HPDE6-E6E7 (cell line): ENCODE measurements at regions not wholly inside any gene's neighbourhood (a gene's known extent, or its start where the extent isn't known, plus 50 kb on each side); places are given as distances from the start of the nearest gene placed in this dataset.
A peak's percentile ranks its signal among the peaks of the same experiment; 100 is the strongest.

ENCODE experiments used
- DNase-seq: peaks from one replicate; pipeline ENCODE4 v3.0.0; 2011; ENCODE audit warnings: missing footprints; ENCODE audit errors: extremely low spot score

- no peak for DNase-seq
These were observed 391.0 kb downstream of the ZIC4 start for GRCh38 chr3:147015334-147015733.

GRCh38 chr3:147008886-147009285 lies 397.5 kb downstream of the ZIC4 start:
- no peak for DNase-seq

DNA sequence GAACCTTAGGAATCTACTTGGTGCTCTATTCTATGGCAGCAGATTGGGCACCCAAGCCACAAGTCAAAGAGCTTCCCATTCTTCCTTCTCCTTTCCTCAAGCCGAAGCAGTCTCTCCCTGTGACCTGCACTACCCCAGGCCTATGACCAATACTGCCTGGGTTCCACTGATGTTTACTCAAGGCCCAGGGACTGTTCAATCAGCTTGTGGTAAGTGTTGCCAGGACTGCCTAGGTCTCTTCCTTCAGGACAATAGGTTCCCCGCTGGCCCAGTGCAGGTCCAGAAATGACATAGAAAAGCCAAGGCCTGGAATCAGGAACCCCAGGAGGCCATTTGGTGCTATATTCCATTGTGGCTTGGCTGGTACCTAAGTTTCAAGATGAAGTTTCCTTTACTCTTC lies 397.9 kb downstream of the ZIC4 start:
- no peak for DNase-seq

GRCh38 chr3:147007736-147008245 lies 398.6 kb downstream of the ZIC4 start:
- no peak for DNase-seq

GRCh38 chr3:147002721-147003120 lies 397.6 kb upstream of the PLSCR5 start:
- DNase-seq: no peak

GRCh38 chr3:147000274-147000673 lies 395.1 kb upstream of the PLSCR5 start:
- DNase-seq: no peak

GRCh38 chr3:146991907-146992306 lies 386.8 kb upstream of the PLSCR5 start:
- no peak for DNase-seq

DNA sequence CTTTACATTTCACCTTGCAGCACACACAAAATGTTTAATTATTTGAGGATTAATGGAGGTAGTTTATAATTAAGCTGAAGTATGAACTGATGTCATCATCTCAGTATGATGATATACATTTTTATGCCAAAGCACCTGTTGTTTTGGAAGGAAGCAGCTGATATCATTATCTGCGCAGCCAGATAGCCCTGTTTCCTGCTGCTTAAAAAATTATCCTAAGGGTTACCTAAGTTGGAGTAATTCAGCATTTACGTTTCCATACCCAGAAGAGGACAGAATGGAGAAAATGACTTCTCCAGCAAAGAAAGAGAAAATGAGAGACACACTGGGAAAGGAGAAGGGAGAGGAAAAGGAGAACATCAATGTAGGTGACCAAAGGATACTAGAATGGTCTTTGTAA lies 370.3 kb upstream of the PLSCR5 start:
- no peak for DNase-seq

GRCh38 chr3:146975032-146975431 lies 369.9 kb upstream of the PLSCR5 start:
- DNase-seq: no peak

- no peak for DNase-seq
These were observed 368.9 kb upstream of the PLSCR5 start for GRCh38 chr3:146974001-146974400.

DNA sequence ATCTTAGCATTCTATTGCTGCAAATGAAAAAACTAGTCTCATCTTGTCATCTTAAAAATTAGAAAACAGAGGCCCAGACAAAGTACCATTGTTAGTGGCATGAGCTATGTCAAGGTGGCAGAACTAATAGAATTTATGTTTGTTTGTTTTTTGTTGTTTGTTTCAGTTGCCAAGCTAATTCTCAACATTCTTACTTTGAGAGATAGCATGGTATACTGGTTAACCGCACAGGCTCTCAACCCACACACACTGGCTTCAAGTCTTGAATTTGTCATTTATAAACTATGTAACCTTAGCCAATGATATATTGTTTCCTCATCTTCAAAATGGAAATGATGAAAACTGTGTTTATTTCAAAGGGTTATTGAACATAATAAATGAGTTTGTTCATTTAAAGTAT lies 367.6 kb upstream of the PLSCR5 start:
- DNase-seq: no peak

- no peak for DNase-seq
These were observed 365.1 kb upstream of the PLSCR5 start for GRCh38 chr3:146970236-146970635.

DNA sequence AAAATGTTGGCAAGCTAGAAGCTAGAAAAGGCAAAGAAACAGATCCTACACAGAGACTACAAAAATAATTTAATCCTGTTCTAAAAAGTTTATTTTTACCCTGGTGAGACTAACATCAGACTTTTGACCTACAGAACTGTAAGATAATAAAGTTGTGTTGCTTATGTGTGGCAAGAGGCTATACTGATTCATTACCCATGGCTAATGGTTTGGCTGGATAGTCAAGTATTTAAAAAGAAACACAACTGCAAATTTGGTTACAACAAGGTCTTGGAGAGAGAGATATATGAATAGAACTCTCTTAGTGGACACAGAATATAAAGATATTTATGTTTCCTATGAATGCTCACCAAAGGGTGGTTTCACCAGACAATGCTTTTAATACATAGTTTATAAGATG lies 364.2 kb upstream of the PLSCR5 start:
- no peak for DNase-seq

GRCh38 chr3:146968204-146968651 lies 363.1 kb upstream of the PLSCR5 start:
- DNase-seq: peak; percentile 7

GRCh38 chr3:146967783-146968182 lies 362.6 kb upstream of the PLSCR5 start:
- no peak for DNase-seq

- DNase-seq: no peak
These were observed 361.0 kb upstream of the PLSCR5 start for GRCh38 chr3:146966124-146966523.

DNA sequence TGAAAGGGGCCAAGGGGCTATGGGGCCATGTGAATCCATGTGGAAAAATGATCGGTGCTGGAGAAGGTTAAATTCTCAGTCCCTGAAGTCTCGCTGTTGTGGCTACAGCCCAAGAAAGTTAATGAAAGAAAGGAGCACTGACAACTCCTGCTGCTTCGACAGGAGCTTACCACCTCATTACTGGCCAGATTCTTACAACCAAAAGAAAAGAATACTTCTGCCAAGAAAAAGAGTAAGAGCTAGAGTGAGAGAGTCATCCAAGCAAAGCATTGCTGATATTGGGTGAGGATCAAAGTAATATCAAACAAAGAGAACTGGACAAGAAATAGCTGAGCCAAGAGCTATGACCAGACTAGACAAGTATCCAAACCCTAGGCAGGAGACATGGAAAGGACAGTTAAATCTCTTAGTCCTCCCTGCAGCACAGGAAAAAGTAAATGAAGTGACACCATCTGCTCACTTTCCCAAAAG lies 348.4 kb upstream of the PLSCR5 start:
- no peak for DNase-seq

- DNase-seq: no peak
These were observed 343.8 kb upstream of the PLSCR5 start for GRCh38 chr3:146948985-146949384.

DNA sequence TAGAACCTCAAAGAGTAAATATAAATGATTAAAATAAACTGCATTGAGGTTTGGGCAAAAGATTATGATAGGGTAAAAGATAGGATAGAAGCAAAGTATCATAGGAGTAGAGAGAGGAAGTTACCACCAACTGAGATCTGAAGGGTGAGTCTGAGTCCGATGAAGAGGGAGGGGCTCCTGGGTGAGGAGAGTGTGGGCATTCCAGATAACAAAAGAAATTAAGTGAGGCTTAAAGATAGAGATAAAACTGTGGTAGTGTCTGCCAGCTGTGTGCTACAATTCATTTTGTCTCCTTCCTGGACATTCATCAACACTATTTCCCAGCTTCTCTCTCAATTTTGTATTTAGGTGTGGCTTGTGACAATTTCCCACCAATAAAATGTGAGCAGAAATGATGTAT lies 343.0 kb upstream of the PLSCR5 start:
- DNase-seq: no peak

DNA sequence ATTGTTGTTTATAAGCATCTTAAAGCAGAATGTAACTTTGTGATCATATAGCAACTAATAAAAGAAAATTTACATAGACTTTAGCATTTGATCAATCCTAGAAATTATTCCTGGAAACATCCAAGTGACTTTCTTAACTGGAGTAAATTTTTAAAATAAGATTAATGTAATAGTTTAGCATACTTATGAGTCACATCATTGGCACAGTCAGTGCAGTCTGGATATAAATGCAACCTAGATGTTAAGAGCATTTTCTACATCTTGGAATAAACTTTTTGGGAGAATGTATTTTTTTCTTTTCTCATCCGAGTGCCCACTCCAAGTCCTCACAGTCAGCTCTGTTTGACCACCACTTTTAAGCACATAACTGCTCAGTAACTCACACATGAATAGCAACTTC lies 324.6 kb upstream of the PLSCR5 start:
- no peak for DNase-seq

DNA sequence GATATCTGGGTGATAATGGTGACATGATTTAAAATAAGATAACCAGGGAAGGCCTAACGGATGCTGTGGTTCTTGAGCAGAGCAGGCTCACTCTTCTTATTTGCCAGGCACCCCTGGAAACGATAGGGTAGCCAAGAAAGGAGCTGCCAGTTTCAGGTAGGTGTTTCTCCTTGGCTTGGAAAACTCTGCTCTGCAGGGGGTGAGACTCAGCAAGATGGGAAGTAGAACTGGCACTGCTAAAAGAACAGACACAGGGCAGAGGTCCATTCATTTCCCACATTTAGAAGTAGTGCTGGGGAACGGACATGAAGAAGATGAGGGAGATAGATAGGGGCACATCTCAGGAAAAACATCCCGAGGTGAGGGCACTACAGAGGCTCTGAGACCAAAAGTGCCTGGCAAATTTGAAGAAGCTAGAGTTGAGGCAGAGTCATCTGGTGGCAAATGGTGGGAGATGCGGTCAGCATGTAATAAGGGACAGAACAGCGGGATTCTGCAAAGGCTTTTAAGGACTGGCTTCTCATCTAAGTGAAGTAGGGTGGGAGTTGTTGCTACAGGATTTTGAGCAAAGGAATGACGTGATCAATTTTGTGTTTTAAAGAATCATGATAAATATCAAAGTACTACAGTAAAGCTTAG lies 323.4 kb upstream of the PLSCR5 start:
- no peak for DNase-seq

DNA sequence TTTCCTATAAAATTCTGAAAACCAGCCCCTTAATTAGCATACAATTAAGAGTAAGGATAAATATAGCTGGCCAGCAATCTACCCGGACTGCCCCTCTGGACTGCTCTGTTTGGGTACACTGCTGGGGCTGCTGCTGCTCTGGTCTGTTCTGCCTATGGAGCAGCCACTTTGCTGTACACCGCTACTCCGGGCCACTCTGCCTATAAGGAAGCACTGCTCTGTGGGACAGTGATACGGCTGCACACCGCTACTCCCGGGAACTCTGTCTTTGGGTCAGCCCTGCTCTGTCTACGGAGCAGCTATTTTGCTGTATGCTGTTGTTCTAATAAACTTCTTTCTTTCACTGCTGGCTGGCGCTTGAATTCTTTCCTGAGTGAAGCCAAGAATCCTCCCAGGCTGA lies 316.5 kb upstream of the PLSCR5 start:
- DNase-seq: no peak

DNA sequence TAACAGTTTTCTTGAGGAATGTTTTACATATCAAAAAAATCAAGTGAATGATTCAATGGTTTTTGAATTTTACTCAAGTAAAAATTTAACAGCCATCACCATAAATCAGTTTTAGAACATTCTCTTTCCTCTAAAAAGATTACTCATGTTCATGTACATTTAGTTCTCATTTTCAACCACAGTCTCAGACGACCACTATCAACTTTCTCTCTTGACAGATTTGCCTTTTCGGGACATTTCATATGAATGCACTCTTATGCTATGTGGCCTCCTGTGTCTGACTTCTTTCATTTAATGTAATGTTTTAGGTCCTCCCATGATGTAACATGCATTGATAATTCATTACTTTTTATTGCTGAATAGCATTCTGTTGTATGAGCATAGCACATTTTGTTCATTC lies 309.3 kb upstream of the PLSCR5 start:
- DNase-seq: no peak
